IPS-18c (cell line): ENCODE measurements at regions not wholly inside any gene's neighbourhood (a gene's known extent, or its start where the extent isn't known, plus 50 kb on each side); places are given as distances from the start of the nearest gene placed in this dataset.

ENCODE experiments used
- H3K4me3 ChIP-seq: 2 replicates; pipeline ENCODE4 v1.7.0; 2013; ENCODE audit warnings: low read depth, mild to moderate bottlenecking, low read length, moderate library complexity; ENCODE audit not compliant: insufficient read depth
- H3K9me3 ChIP-seq: one replicate; pipeline ENCODE4 v1.6.1; 2013; ENCODE audit warnings: mild to moderate bottlenecking, low read length, moderate library complexity; ENCODE audit not compliant: control insufficient read depth, insufficient read depth

DNA sequence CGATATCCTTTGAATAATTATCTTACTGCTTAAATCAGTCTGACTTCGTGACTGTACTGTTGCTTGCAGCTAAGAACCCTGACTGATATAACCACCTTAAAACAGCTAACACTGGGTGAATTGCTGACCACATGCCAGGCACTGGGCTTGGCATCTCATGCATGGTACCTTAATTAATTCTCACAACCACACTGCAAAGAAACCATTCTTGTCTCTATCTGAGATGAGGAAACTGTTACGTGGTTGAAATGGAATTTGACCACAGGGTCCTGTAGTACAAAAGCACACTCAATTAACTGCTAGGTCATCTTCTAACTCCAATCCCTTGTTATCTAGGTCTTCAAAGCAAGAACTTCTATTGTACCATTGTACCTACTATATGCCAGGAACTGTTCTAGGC is 92.7 kb upstream of the PRICKLE2 start:
- Histone ChIP-seq H3K9me3 (no peaks in the 10 kb centered on the region), H3K4me3 (no peak overlapping the region)

DNA sequence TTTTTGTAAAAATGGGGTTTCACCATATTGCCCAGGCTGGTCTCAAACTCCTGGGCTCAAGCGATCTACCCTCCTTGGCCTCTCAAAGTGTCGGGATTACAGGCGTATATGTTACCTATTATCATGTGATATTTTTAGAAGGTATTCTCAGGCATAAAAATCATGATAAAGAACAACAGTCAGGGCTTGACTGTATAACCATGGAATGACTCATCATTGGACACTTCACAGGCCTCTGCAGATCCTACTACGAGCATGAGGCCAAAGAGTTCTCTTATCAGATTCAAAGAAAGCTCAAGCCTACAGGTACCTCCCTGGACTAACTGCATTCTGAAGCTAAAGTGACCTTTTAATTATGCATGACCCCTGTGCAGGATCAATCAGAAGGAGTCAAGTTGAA is 91.7 kb upstream of the PRICKLE2 start:
- Histone ChIP-seq H3K9me3 (peaks cover 2% of the 10 kb centered on the region), H3K4me3 (no peak overlapping the region)

DNA sequence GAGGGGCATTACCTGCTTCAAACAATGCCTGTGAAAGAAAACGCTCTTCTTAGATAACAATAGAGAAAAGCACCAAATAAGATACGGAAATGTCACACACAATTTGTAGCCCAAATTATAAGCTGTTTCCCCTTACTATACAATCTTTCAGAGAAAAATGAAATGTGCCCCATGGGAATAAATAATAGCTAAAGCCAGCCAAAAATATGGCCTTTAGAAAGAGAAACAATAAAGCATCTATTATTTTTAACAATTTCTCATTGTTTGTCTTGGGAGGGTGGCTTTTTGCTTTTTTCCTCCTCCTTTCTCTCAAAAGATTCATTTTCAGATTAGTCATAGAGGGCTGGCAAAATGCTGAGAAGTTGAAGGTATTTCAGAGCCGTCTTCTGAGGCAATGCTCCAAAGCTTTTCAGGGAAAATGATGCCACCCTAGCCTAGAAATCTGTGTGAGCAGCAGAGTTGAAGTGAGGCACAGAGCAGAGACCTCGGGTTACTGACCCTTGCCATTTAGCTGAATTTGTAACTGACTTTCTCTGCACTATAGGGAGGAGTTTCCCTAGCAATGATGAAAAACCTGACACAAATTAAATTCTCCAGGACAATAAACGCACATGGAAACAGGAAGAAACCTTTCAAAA is 86.3 kb upstream of the PRICKLE2 start:
- peaks cover 2% of the 10 kb centered on the region for H3K9me3 ChIP-seq
- no peak overlapping the region for H3K4me3 ChIP-seq

DNA sequence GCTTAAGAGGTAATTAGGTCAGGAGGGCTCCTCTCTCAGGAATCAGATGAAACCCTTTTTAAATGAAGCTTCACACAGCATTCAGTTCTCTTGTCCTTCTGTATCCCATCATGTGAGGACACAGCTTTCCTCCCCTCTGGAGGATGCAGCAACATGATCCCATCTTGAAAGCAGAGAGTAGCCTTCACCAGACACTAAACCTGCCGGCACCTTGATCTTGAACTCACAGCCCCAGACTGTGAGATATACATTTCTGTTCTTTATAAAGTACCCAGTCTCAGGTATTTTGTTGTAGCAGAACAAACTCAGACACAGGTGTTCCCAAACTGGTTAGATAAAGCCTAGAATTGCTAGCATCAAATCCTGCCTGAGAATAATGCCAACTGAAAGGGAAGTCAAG is 83.7 kb upstream of the PRICKLE2 start:
- no peak overlapping the region for H3K4me3 ChIP-seq
- peaks cover 2% of the 10 kb centered on the region for H3K9me3 ChIP-seq

DNA sequence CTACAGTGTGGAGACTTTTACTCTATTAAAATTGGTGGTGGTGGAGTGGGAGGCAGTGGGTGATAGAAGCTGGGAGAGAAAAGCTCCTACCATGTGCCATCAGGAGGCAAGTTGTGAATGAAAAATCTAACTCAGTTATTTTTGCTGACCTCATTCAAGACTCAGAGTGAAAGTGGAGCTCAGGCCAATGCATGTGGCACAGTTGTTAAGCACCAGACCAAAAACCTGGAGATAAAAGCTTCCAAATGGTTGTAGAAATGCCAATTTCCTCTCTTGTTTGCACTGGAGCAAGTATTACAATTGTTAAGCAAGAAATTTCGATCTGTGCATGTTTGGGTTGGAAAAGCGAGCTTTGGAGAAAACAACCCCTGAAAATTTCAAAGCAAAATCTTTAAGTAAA is 81.5 kb upstream of the PRICKLE2 start:
- no peak overlapping the region for H3K4me3 ChIP-seq
- no peaks in the 10 kb centered on the region for H3K9me3 ChIP-seq

DNA sequence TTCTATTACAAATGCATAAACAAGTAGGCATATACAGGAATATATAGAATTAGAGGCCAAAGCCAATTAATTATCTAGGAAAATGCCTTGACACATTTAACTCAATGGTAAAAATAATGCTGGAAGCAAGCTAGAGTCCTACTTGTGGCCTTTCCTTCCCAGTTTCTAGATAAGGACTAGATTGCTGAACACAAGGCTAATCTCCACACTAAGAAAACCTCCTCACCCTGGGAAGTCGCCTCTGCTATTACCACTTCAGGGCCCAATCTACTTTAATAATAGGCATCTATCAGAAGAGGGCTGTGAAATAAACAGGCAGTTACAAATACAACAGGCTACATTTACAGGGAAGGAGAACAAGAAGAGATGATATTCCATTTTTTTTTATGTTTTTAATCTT is 80.5 kb upstream of the PRICKLE2 start:
- H3K4me3 ChIP-seq = no peak overlapping the region

DNA sequence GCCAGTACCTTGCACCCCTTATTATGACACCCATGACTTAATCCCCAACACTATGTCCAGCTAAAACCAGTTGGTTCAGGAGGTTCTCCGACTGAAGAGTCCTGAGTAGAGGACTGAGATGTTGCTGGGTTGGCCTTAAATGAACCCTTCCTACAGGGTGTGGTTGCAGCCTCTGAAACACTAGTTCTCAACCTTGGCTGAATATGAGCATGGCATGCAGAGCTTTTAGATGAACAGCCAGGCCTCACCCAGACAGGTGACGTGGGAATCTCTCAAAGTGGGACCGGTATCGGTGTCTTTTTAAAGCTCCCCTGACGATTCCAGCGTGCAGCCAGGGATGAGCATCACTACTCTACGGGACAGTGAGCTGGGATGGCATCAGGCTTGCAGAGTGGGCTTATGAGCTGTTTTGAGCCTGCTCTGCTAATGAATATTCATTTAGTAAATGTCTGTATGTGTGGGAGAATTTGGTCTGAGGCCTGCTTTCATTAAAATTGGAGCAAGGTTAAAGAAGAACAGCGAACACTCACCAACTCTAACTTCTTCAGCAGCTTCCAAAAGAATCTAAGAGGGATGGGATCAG is 79.7 kb upstream of the PRICKLE2 start:
- H3K4me3 ChIP-seq = no peak overlapping the region
- no peaks in the 10 kb centered on the region for H3K9me3 ChIP-seq

More for the DNA sequence above, 80.5 kb upstream of the PRICKLE2 start:
- H3K9me3 ChIP-seq = no peaks in the 10 kb centered on the region

DNA sequence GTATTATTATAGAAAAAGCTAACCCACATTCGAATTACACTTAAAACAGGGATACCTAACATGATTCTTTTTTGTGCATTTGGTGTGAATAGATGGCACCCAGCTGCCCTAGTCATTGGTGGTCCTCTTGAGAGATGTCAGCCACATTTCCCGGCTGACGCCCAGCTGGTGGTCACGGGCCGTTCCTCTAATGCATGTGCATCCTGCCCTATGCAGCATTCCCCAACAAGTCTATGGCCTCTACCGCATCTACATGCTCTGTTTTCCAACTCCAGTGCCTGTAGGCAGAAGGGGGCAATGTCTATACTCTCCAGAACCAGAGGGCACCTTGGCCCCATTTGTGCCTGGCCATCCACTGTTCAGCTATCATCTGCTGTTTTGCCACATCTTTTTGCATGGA is 78.6 kb upstream of the PRICKLE2 start:
- Histone ChIP-seq H3K4me3 (no peak overlapping the region), H3K9me3 (no peaks in the 10 kb centered on the region)

DNA sequence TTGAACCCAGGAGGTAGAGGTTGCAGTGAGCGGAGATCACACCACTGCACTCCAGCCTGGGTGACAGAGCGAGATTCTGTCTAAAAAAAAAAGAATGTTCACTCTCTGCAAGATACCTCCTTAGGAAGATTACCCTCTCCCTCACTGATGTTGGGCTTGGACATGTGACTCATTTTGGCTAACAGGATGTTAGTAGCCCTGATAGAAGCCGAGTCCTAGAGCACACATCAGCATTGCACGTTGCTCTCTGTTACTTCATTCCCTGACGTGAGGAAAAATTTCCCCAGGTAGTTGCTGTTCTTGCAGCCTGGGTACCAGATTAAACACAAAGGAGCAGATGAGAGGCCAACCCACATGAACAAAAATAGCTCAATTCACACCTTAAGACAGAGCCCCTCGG is 78.1 kb upstream of the PRICKLE2 start:
- no peaks in the 10 kb centered on the region for H3K9me3 ChIP-seq
- no peak overlapping the region for H3K4me3 ChIP-seq

DNA sequence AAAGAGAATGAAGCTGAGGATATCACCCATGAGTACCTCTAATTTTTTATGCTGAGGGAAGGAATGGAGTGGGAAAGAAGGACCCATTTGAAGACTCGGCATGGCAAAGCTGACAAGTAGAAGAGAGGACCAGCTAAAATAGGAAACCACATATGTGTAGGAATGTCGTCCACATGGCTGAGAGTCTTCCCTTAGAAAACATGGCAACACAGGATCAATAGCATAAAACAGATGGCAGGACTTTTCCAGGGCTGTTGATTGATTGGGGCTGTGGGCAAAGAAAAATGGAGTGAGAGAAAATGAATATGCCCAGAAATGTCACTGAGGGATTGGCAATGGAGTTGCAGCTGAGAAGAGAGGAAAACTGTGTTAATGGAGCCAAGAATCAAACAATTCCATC is 76.2 kb upstream of the PRICKLE2 start:
- peaks cover 4% of the 10 kb centered on the region for H3K9me3 ChIP-seq

DNA sequence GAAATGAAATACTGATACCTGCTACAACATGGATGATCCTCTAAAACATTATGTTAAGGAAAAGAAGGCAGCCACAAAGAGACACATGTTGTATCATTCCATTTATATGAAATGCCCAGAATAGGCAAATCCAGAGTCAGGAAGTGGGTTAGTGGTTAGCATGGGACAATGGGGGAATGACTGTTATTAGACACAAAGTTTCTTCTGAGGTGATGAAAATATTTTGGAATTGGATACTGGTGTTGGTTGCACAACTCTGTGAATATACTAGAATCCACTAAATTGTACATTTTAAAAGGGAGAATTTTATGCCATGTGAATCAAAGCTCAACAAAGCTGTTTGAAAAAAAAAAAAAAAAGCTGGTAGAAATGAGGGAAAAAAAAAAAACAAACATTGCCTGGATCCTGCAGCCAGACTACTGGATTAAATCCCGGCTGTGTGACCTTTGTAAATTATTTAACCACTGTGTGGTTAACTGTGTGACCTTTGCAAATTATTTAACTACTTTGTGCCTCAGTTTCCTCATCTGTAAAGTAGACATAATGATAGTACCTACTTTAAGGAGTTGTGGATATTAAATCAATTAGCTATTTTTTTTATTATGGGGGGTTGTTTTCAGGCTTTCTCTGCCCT is 75.6 kb upstream of the PRICKLE2 start:
- H3K9me3 ChIP-seq = peaks cover 4% of the 10 kb centered on the region
- H3K4me3 ChIP-seq = no peak overlapping the region

More for the DNA sequence above, 76.2 kb upstream of the PRICKLE2 start:
- no peak overlapping the region for H3K4me3 ChIP-seq

DNA sequence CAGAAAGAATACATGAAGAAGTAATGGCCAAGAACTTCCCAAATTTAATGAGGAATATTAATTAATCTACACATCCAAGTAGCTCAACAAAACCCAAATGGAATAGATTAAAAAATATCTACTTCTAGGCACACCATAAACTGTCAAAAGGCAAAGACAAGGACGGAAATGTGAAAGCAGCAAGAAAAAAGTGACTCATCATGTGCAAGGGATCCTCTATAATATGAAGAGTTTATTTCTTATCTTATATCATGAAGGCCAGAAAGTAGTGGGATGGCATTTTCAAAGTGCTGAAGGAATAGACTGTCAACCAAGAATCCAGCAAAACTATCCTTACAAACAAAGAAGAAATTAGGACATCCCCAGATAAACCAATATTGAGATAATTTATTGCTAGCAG is 73.9 kb upstream of the PRICKLE2 start:
- no peak overlapping the region for H3K4me3 ChIP-seq
- H3K9me3 ChIP-seq = peaks cover 4% of the 10 kb centered on the region

DNA sequence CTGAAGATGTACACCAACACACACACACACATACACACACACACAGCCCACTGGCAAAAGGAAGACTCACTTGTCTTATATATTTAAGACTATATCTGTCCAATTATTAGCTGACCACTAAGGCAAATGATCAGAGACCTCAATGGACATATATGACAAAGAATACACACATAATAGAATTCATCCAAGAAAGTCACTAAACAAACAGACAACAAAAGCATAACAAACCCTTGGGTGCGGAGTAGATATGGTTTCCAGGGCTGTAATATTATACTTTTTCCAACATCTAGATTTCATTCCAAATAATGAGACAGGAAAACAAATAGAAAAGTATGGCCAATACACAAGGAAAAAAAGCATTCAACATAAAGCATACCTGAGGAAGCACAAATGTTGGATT is 72.3 kb upstream of the PRICKLE2 start:
- peaks cover 4% of the 10 kb centered on the region for H3K9me3 ChIP-seq
- H3K4me3 ChIP-seq = no peak overlapping the region

DNA sequence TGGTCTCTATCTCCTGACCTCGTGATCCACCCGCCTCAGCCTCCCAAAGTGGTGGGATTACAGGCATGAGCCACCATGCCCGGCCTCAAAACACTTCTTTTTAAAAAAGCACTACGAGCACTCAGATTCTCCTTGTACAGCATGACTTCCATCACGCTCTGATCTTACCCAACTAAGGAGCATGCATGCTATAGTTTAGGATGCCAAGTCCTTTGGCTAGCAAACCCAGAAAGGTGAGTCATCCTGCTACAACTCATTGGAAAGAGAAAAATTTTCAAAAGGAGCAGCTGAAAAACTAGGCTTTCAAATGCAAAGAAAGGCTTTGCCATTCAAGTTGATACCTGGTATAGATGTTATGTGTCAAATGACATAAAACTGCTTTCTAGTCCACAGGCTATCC is 70.3 kb upstream of the PRICKLE2 start:
- Histone ChIP-seq H3K9me3 (peaks cover 4% of the 10 kb centered on the region), H3K4me3 (no peak overlapping the region)

DNA sequence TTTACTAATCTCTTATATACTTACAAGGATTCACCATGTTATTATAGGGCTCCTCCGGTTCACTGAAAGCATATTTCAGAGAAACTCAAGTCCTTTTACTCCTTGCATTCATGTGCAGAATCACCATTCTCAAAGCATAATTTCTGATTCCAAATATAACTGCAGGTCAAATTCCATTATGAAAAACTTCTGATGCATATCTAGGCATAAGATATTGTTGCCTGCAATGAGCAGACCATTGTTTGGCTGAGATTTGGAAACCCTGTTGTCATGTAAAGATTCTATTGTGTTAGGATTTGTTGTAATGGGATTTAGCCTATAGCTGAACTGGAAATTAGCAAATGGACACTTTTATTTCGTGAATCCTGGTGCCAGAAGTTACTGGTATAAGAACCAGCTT is 69.5 kb upstream of the PRICKLE2 start:
- peaks cover 4% of the 10 kb centered on the region for H3K9me3 ChIP-seq
- no peak overlapping the region for H3K4me3 ChIP-seq

DNA sequence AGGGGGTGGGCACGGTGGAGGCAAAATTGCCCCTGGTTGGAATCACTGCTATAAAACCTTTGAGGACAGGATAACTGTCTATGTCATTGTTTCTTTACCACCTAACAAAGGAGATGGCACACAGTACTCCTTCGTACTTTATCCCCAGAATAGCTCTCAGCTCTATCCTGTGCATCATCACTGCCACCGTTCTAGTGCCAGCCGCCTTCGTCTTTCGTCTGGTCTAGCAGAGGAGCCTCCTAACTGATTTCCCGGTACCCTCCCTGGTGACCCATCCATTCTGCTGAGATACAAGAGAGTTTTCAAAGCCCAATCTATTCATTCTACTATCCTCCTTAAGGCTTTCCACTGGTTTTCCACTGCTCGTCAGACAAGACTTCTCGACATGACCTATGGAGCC is 67.9 kb upstream of the PRICKLE2 start:
- H3K4me3 ChIP-seq = no peak overlapping the region

DNA sequence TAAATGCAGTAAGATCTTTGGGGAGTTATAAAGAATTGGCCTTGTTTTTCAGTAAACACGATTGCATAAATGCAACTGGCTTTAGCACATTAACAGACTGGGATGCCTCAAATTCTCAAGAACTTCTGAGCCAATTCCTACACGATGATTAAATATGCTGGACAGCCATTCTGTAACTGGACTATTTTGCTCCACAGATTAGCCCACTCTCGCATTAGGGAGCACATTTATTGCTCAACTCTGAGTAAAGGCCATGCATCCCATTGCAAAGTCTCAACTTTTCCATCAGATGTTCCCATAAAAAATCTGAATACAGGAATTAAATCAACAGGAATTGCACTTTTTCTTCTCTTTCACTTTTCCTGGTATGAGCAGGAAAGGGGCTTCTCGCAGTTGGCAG is 66.7 kb upstream of the PRICKLE2 start:
- Histone ChIP-seq H3K4me3 (no peak overlapping the region), H3K9me3 (peaks cover 2% of the 10 kb centered on the region)

More for the DNA sequence above, 67.9 kb upstream of the PRICKLE2 start:
- H3K9me3 ChIP-seq = peaks cover 4% of the 10 kb centered on the region

DNA sequence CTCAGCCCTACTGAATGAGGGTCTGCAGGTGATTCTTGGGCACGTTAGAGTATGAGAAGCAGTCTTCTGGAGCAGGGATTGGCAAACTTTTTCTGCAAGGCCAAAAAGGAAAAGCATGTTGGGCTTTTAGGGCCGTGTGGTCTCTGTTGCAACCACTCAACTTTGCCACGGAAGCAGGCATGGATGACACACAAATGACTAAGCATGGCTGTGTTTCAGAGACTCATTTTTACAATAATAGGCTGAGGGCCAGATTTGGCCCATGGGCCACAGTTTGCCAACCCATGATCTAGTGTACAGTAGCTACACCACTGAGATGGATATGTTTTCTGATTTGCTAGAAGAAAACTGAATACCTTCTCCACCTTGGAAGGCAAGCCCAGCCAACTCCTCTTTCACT is 66.1 kb upstream of the PRICKLE2 start:
- Histone ChIP-seq H3K4me3 (no peak overlapping the region), H3K9me3 (no peaks in the 10 kb centered on the region)

DNA sequence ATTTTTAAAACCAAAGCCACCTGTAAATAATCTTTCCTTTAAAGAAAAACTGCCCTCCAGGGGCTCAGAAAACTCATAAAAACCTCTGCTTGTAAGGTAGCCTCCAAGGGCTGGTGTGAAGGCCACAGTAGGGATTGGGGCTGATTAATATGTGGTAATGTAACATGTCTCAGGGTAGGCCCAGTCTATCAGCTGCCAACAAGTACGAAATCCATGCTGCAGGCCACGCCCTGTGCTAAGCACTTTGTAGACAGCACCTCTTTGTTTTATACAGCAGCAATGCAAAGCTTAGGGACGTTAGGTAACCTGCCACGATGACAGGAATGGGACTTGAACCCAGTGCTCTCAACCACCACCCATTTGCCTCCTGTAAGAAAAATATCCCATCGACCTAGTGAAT is 65.6 kb upstream of the PRICKLE2 start:
- no peaks in the 10 kb centered on the region for H3K9me3 ChIP-seq
- H3K4me3 ChIP-seq = no peak overlapping the region
